H9 (cell line): ENCODE measurements at regions not wholly inside any gene's neighbourhood (a gene's known extent, or its start where the extent isn't known, plus 50 kb on each side); places are given as distances from the start of the nearest gene placed in this dataset.

Experiments used
- DNase-seq: peaks from one replicate; pipeline ENCODE4 v3.0.0-alpha.2; 2017
- H2AFZ ChIP-seq: one replicate; pipeline ENCODE4 v1.6.1; 2013; ENCODE audit warnings: mild to moderate bottlenecking, low read length, control low read depth, moderate library complexity
- H2AK5ac ChIP-seq: 2 replicates; pipeline ENCODE4 v1.6.1; 2013; ENCODE audit warnings: low read length, control low read depth, mixed read lengths; ENCODE audit not compliant: insufficient read length
- H2BK120ac ChIP-seq: one replicate; pipeline ENCODE4 v1.6.1; 2013; ENCODE audit warnings: low read depth, mild to moderate bottlenecking, low read length, control low read depth, inconsistent platforms; ENCODE audit not compliant: poor library complexity, severe bottlenecking
- H2BK12ac ChIP-seq: 2 replicates; pipeline ENCODE4 v1.6.1; 2013; ENCODE audit warnings: low read length, control low read depth, mixed read lengths, low read depth; ENCODE audit not compliant: insufficient read length
- H2BK15ac ChIP-seq: 2 replicates; pipeline ENCODE4 v1.6.1; 2013; ENCODE audit warnings: low read depth, low read length, control low read depth
- H2BK20ac ChIP-seq: one replicate; pipeline ENCODE4 v1.6.1; 2013; ENCODE audit warnings: low read depth, mild to moderate bottlenecking, low read length, control low read depth, inconsistent platforms; ENCODE audit not compliant: poor library complexity, severe bottlenecking
- H2BK5ac ChIP-seq: 2 replicates; pipeline ENCODE4 v1.6.1; 2013; ENCODE audit warnings: low read length, control low read depth, mixed read lengths; ENCODE audit not compliant: insufficient read length
- H3K14ac ChIP-seq: 2 replicates; pipeline ENCODE4 v1.6.1; 2013; ENCODE audit warnings: low read length, control low read depth; ENCODE audit not compliant: insufficient read depth
- H3K18ac ChIP-seq: 2 replicates; pipeline ENCODE4 v1.6.1; 2013; ENCODE audit warnings: low read depth, mild to moderate bottlenecking, mixed read lengths, low read length, control low read depth; ENCODE audit not compliant: insufficient read length
- H3K23ac ChIP-seq: 2 replicates; pipeline ENCODE4 v1.6.1; 2013; ENCODE audit warnings: low read length, control low read depth, mixed read lengths, low read depth; ENCODE audit not compliant: insufficient read length
- H3K23me2 ChIP-seq: 2 replicates; pipeline ENCODE4 v1.6.1; 2013; ENCODE audit warnings: low read depth, mild to moderate bottlenecking, mixed read lengths, low read length, control low read depth; ENCODE audit not compliant: insufficient read length, poor library complexity, severe bottlenecking
- H3K27ac ChIP-seq: 2 replicates; pipeline ENCODE4 v1.5.1; 2013; ENCODE audit warnings: low read length, control low read depth, mixed read lengths, low read depth; ENCODE audit not compliant: insufficient read length
- H3K27me3 ChIP-seq: 2 replicates; pipeline ENCODE4 v1.6.1; 2013; ENCODE audit warnings: low read length, control low read depth, inconsistent platforms; ENCODE audit not compliant: insufficient read depth
- H3K4ac ChIP-seq: 2 replicates; pipeline ENCODE4 v1.6.1; 2013; ENCODE audit warnings: low read depth, mild to moderate bottlenecking, control low read depth, inconsistent platforms, low read length, moderate library complexity
- H3K4me1 ChIP-seq: 2 replicates; pipeline ENCODE4 v1.6.1; 2013; ENCODE audit warnings: low read length, control low read depth, inconsistent platforms; ENCODE audit not compliant: insufficient read depth
- H3K4me2 ChIP-seq: 2 replicates; pipeline ENCODE4 v1.6.1; 2013; ENCODE audit warnings: low read length, control low read depth, mixed read lengths; ENCODE audit not compliant: insufficient read length, insufficient read depth
- H3K56ac ChIP-seq: 2 replicates; pipeline ENCODE4 v1.6.1; 2013; ENCODE audit warnings: low read depth, mild to moderate bottlenecking, mixed read lengths, low read length, control low read depth; ENCODE audit not compliant: insufficient read length
- H3K79me1 ChIP-seq: 2 replicates; pipeline ENCODE4 v1.6.1; 2013; ENCODE audit warnings: low read depth, mild to moderate bottlenecking, moderate library complexity, low read length, control low read depth, inconsistent platforms; ENCODE audit not compliant: insufficient read depth, poor library complexity, severe bottlenecking
- H3K79me2 ChIP-seq: 2 replicates; pipeline ENCODE4 v1.6.1; 2013; ENCODE audit warnings: low read length, control low read depth, inconsistent platforms; ENCODE audit not compliant: insufficient read depth
- H3K9ac ChIP-seq: 2 replicates; pipeline ENCODE4 v1.6.1; 2013; ENCODE audit warnings: low read length, control low read depth, mixed read lengths; ENCODE audit not compliant: insufficient read length; ENCODE audit errors: extremely low read depth
- H3K9me3 ChIP-seq: one replicate; pipeline ENCODE4 v1.6.1; 2013; ENCODE audit warnings: low read depth, low read length, inconsistent platforms; ENCODE audit not compliant: control insufficient read depth
- H3T11ph ChIP-seq: one replicate; pipeline ENCODE4 v1.6.1; 2013; ENCODE audit warnings: mild to moderate bottlenecking, low read length, control low read depth, inconsistent platforms
- H4K20me1 ChIP-seq: one replicate; pipeline ENCODE4 v1.6.1; 2013; ENCODE audit not compliant: control insufficient read depth, insufficient read length, insufficient read depth
- H4K5ac ChIP-seq: 2 replicates; pipeline ENCODE4 v1.6.1; 2013; ENCODE audit warnings: low read depth, mild to moderate bottlenecking, mixed read lengths, low read length, control low read depth; ENCODE audit not compliant: insufficient read length
- H4K8ac ChIP-seq: replicated peaks from 2 replicates; pipeline ENCODE4 v1.6.1; 2013; ENCODE audit warnings: low read length, control low read depth, mixed read lengths, low read depth; ENCODE audit not compliant: insufficient read length
- H4K91ac ChIP-seq: 2 replicates; pipeline ENCODE4 v1.6.1; 2013; ENCODE audit warnings: low read depth, mild to moderate bottlenecking, moderate library complexity, mixed read lengths, low read length, control low read depth; ENCODE audit not compliant: insufficient read length
- H3K27ac Mint-ChIP-seq, 3 experiments: 2 replicates in 2 of 3; 3 replicates in 1 of 3; pipeline ENCODE4 v1.8.0; 2020 to 2021; ENCODE audit warnings: mixed read lengths in 3 of 3, mild to moderate bottlenecking in 1 of 3, moderate library complexity in 1 of 3
- H3K27me3 Mint-ChIP-seq: 2 replicates; pipeline ENCODE4 v1.8.0; 2021; ENCODE audit warnings: low read depth, mild to moderate bottlenecking, moderate library complexity, mixed read lengths
- H3K36me3 Mint-ChIP-seq, 3 experiments: 2 replicates in 2 of 3; 3 replicates in 1 of 3; pipeline ENCODE4 v1.8.0; 2020 to 2021; ENCODE audit warnings: low read depth in 3 of 3, mixed read lengths in 3 of 3; ENCODE audit not compliant: insufficient read depth in 1 of 3
- H3K4me1 Mint-ChIP-seq, 2 experiments: 2 replicates each; pipeline ENCODE4 v1.8.0; 2020; ENCODE audit warnings: mixed read lengths in 2 of 2
- H3K4me3 Mint-ChIP-seq, 2 experiments: 2 replicates in 1 of 2; 3 replicates in 1 of 2; pipeline ENCODE4 v1.8.0; 2020 to 2021; ENCODE audit warnings: mild to moderate bottlenecking in 2 of 2, mixed read lengths in 2 of 2, moderate library complexity in 1 of 2
- H3K9me3 Mint-ChIP-seq, 2 experiments: 2 replicates in 1 of 2; 3 replicates in 1 of 2; pipeline ENCODE4 v1.8.0; 2020; ENCODE audit warnings: mild to moderate bottlenecking in 2 of 2, mixed read lengths in 2 of 2, moderate library complexity in 1 of 2
- WGBS: extraction: QIAGEN DNeasy Blood & Tissue Kit; methylation state at CpG from one replicate; pipeline ENCODE4 v1.1.7; 2013; ENCODE audit warnings: missing lambda C conversion rate, low lambda C conversion rate, mixed read lengths; ENCODE audit not compliant: insufficient read length; ENCODE audit errors: extremely low coverage; 5-methylcytosine and 5-hydroxymethylcytosine counted together
- TF ChIP-seq, protein P1 (sequence below): fragments of 200-600 bp; sonication (generic); conservative IDR thresholded peaks from 3 replicates; pipeline ENCODE4 v1.8.0; 2021; ENCODE audit warnings: antibody characterized with exemption, mild to moderate bottlenecking

DNA sequence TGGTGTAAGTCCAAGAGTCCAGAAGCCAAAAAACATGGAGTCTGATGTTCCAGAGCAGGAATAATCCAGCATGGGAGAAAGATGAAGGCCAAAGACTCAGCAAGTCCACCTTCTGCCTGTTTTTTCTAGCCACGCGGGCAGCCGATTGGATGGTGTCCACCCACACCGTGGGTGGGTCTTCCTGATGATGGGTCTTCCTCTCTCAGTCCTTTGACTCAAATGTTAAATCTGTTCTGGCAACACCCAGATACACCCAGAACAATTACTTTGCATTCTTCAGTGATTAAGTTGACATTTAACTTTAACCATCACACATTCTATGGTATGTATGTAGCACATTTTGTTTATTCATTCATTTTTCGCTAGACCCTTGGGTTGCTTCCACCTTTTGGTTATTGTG is 944.4 kb downstream of the PLA2G4A start:
- H3K4me1 Mint-ChIP-seq, result 0 out of 4 replicates have a peak, but pooled peaks cover 0 to 2% of the 10 kb centered on the region in 2 experiments
- Histone ChIP-seq H3K4me2 (no peak overlapping the region), H4K91ac (no peak overlapping the region), H3K79me2 (no peaks in the 10 kb centered on the region), H2BK20ac (no peak overlapping the region), H2BK12ac (no peak overlapping the region), H3K23me2 (no peaks in the 10 kb centered on the region), H3K14ac (no peak overlapping the region), H3K9ac (no peak overlapping the region), H4K20me1 (no peaks in the 10 kb centered on the region), H3K4ac (no peak overlapping the region), H2BK120ac (no peak overlapping the region), H3K79me1 (no peaks in the 10 kb centered on the region), H3K23ac (no peak overlapping the region), H2AK5ac (no peak overlapping the region), H3K9me3 (no peaks in the 10 kb centered on the region), H2BK5ac (no peak overlapping the region), H3K27ac (no peak overlapping the region), H2AFZ (no peak overlapping the region), H3K27me3 (no peaks in the 10 kb centered on the region), H2BK15ac (no peak overlapping the region), H3K4me1 (no peaks in the 10 kb centered on the region), H4K8ac (no peak overlapping the region), H4K5ac (no peak overlapping the region), H3K56ac (no peak overlapping the region), H3K18ac (no peak overlapping the region), H3T11ph (no peak overlapping the region)
- H3K27ac Mint-ChIP-seq, result no peak overlapping the region
- no peaks in the 10 kb centered on the region; the same call in 1 of the 2 replicates for H3K27me3 Mint-ChIP-seq
- TF ChIP-seq, protein P1, sequence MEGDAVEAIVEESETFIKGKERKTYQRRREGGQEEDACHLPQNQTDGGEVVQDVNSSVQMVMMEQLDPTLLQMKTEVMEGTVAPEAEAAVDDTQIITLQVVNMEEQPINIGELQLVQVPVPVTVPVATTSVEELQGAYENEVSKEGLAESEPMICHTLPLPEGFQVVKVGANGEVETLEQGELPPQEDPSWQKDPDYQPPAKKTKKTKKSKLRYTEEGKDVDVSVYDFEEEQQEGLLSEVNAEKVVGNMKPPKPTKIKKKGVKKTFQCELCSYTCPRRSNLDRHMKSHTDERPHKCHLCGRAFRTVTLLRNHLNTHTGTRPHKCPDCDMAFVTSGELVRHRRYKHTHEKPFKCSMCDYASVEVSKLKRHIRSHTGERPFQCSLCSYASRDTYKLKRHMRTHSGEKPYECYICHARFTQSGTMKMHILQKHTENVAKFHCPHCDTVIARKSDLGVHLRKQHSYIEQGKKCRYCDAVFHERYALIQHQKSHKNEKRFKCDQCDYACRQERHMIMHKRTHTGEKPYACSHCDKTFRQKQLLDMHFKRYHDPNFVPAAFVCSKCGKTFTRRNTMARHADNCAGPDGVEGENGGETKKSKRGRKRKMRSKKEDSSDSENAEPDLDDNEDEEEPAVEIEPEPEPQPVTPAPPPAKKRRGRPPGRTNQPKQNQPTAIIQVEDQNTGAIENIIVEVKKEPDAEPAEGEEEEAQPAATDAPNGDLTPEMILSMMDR, result no peak
- H3K36me3 Mint-ChIP-seq, result peaks cover 3 to 15% (median 15%) of the 10 kb centered on the region in 3 experiments; a peak in 5 of 7 replicates
- no peak for DNase-seq
- no peak overlapping the region for H3K4me3 Mint-ChIP-seq
- peaks cover 13% of the 10 kb centered on the region in 2 experiments for H3K9me3 Mint-ChIP-seq
- no CpG with 5 or more reads among the region's 5 CpGs for WGBS
